Ascending aorta (tissue), 2 donors: ENCODE measurements at regions not wholly inside any gene's neighbourhood (a gene's known extent, or its start where the extent isn't known, plus 50 kb on each side); places are given as distances from the start of the nearest gene placed in this dataset.

Experiments used
- DNase-seq, 2 donors: peaks; one replicate each; pipeline ENCODE4 v3.0.0-alpha.2; 2019; ENCODE audit warnings: low spot score in 2 of 2
- H3K27ac ChIP-seq, 2 donors: fragments of 200-600 bp; sonication (generic); one replicate each; pipeline ENCODE4 v1.5.1; 2016 to 2017; ENCODE audit warnings: mild to moderate bottlenecking in 1 of 2
- H3K27me3 ChIP-seq: fragments of 200-600 bp; sonication (generic); one replicate; pipeline ENCODE4 v1.5.1; 2017
- H3K36me3 ChIP-seq, 2 donors: fragments of 200-600 bp; sonication (generic); one replicate each; pipeline ENCODE4 v1.5.1; 2016
- H3K4me1 ChIP-seq, 2 donors: fragments of 200-600 bp; sonication (generic); one replicate each; pipeline ENCODE4 v1.5.1; 2016 to 2017; ENCODE audit warnings: mild to moderate bottlenecking in 1 of 2
- H3K4me3 ChIP-seq, 2 donors: fragments of 200-600 bp; sonication (generic); one replicate each; pipeline ENCODE4 v1.5.1; 2016 to 2017; ENCODE audit warnings: mild to moderate bottlenecking in 1 of 2
- H3K9me3 ChIP-seq, 2 donors: fragments of 200-600 bp; sonication (generic); one replicate each; pipeline ENCODE4 v1.5.1; 2016
- CTCF ChIP-seq, 3 experiments: fragments of 200-600 bp in 2 of 3; fragments of 450-650 bp in 1 of 3; sonication (generic) in 2 of 3; IDR thresholded peaks; one replicate each; pipeline ENCODE4 v1.5.1; 2016 to 2019; ENCODE audit warnings: antibody characterized with exemption in 3 of 3, mild to moderate bottlenecking in 1 of 3, moderate library complexity in 1 of 3
- intact Hi-C: fragments of 100-400 bp; cut with DNase I; formaldehyde crosslinking; loops from one replicate; pipeline ENCODE4 v1.15.1; 2023

DNA sequence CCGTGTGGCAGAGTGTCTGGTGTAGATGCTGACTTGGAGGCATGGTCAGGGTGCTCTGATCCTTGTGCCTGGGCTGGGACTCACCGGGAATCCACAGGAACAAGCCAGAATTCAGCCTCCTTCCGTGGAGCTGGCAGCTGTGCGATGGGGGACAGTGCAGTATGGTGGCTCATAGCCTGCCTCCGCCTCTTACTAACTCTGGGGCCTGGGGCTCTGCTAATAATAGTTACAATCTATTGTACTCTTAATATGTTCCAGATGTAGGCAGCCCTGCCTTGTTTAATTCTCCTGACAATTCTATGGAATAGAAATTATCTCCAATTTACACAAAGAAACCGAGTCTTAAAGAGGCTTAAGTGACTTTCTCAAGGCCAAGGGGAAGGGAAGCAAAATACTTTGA is 77.6 kb downstream of the PCDH1 start:
- no peaks in the 10 kb centered on the region for H3K36me3 ChIP-seq
- H3K9me3 ChIP-seq, result no peaks in the 10 kb centered on the region
- no peak overlapping the region for H3K27ac ChIP-seq
- TF ChIP-seq CTCF (IDR thresholded peaks at IDR 0.05), result no peak
- no peak for DNase-seq
- intact Hi-C loops, result no loop called here
- no peak overlapping the region for H3K4me3 ChIP-seq
- H3K4me1 ChIP-seq, result no peaks in the 10 kb centered on the region
- H3K27me3 ChIP-seq, result no peaks in the 10 kb centered on the region

DNA sequence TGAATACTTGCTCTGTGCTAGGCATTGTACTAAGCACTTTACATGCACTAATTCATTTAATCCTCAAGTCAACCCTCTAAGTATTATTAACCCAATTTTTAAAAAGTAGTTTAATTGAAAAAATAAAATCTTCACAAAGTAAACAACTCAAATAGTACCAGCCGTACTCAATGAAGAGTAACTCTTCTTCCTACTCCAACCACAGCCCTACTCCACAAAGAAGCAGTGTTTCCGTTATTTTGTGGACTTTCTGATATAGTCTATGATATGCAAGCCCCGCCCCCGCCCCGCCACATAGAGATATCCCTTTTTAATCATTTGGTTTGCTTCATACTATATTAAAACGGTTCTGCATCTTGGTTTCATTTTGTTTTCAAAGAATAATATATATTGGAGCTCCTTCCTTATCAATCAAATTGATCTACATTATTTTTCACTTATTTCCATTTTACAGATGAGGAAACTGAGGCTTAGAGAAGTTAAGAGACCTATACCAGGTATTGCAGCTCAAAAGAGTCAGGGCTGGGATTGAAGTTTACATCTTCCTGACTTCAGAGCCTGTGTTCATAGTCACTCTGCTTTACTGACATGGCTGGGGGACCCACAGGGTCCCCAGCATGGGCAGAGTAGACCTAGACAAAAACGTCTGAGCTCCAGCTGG is 78.6 kb downstream of the PCDH1 start:
- DNase-seq, result no peak
- Histone ChIP-seq H3K27ac (no peak overlapping the region), H3K4me3 (no peak overlapping the region), H3K36me3 (no peaks in the 10 kb centered on the region), H3K9me3 (no peaks in the 10 kb centered on the region), H3K4me1 (no peaks in the 10 kb centered on the region), H3K27me3 (no peaks in the 10 kb centered on the region)
- intact Hi-C loops, result no loop called here
- TF ChIP-seq CTCF (IDR thresholded peaks at IDR 0.05), result no peak

GRCh38 chr5:141797425-141797824 is 80.8 kb downstream of the PCDH1 start:
- no peak overlapping the region for H3K27ac ChIP-seq
- no peaks in the 10 kb centered on the region for H3K27me3 ChIP-seq
- no peaks in the 10 kb centered on the region for H3K9me3 ChIP-seq
- DNase-seq, result no peak
- intact Hi-C loops, result no loop called here
- H3K4me3 ChIP-seq, result no peak overlapping the region
- no peak for TF ChIP-seq CTCF (IDR thresholded peaks at IDR 0.05)
- no peaks in the 10 kb centered on the region for H3K4me1 ChIP-seq
- H3K36me3 ChIP-seq, result no peaks in the 10 kb centered on the region

- intact Hi-C loops, result no loop called here
Observed at GRCh38 chr5:141795421-141795820, 82.8 kb downstream of the PCDH1 start.

DNA sequence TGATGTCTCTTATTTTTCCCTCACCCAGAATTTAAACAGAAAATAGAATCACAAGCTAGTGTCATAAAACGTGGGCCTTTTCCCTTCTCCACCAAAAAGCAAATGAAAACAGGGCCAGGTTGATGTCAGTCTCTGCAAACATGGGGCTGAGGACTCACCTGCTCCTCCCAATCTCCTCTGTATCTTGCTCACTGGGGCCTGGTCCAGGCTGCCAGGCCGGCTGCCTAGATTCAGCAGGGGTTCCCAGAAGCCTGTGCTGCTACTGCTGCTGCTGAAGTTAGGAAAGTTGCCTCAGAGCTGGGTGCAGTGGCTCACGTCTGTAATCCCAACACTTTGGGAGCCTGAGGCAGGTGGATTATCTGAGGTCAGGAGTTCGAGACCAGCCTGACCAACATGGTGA is 84.3 kb downstream of the PCDH1 start:
- no peak for TF ChIP-seq CTCF (IDR thresholded peaks at IDR 0.05)
- intact Hi-C loops, result no loop called here
- DNase-seq, result no peak
- Histone ChIP-seq H3K27ac (no peak overlapping the region), H3K9me3 (no peaks in the 10 kb centered on the region), H3K4me3 (no peak overlapping the region), H3K4me1 (no peaks in the 10 kb centered on the region), H3K36me3 (no peaks in the 10 kb centered on the region), H3K27me3 (no peaks in the 10 kb centered on the region)

More at GRCh38 chr5:141795421-141795820, 82.8 kb downstream of the PCDH1 start:
- no peak for TF ChIP-seq CTCF (IDR thresholded peaks at IDR 0.05)
- Histone ChIP-seq H3K9me3 (no peaks in the 10 kb centered on the region), H3K27ac (no peak overlapping the region), H3K4me3 (no peak overlapping the region), H3K4me1 (no peaks in the 10 kb centered on the region), H3K36me3 (no peaks in the 10 kb centered on the region), H3K27me3 (no peaks in the 10 kb centered on the region)
- no peak for DNase-seq

DNA sequence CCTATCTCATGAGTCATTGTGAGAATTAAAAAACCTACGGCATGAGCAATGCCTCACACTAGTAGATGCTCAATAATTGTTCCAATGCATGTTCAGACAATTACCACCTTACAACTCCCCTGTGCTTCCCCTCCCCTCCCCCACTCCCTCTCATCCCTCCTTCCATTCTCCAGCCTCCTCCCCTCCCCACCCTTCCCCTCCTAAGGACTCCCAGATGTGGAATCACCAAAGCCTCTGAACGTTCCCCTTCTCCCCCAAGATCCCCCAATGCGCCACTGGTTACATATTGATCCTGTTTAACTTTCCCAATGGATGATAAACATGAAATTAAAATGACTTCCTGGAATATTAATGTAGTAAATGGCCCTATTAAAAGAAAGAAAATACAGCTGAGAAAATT is 84.8 kb downstream of the PCDH1 start:
- H3K36me3 ChIP-seq, result no peaks in the 10 kb centered on the region
- H3K9me3 ChIP-seq, result no peaks in the 10 kb centered on the region
- H3K27me3 ChIP-seq, result no peaks in the 10 kb centered on the region
- H3K27ac ChIP-seq, result no peak overlapping the region
- no peak overlapping the region for H3K4me3 ChIP-seq
- intact Hi-C loops, result no loop called here
- no peak for DNase-seq
- TF ChIP-seq CTCF (IDR thresholded peaks at IDR 0.05), result no peak
- no peaks in the 10 kb centered on the region for H3K4me1 ChIP-seq
